Endothelial cell of umbilical vein (primary cell): ENCODE measurements at regions not wholly inside any gene's neighbourhood (a gene's known extent, or its start where the extent isn't known, plus 50 kb on each side); places are given as distances from the start of the nearest gene placed in this dataset.

ENCODE experiments used
- BruUV-seq: library from RNA; stranded (reverse); fragments of 400-500 nt; replicated peaks from 2 replicates; lab custom pipeline; 2021; lab: Mats Ljungman, UMichigan
- CTCF ChIA-PET: fragments of 300-600, 350-600 bp; sonication (Branson Sonifier 250); formaldehyde crosslinking; loops from one replicate; lab custom pipeline; 2021; ENCODE audit warnings: antibody characterized with exemption, inconsistent platforms; lab: Charles Lee
- POLR2A ChIA-PET: fragments of 300-600, 350-600 bp; sonication (Branson Sonifier 250); formaldehyde crosslinking; loops from one replicate; lab custom pipeline; 2021; ENCODE audit warnings: antibody characterized with exemption, inconsistent platforms; lab: Charles Lee
- DNase-seq: peaks from one replicate; pipeline ENCODE4 v3.0.0-alpha.2; 2011; ENCODE audit warnings: low read depth, low spot score
- FAIRE-seq: peaks from 2 replicates; lab custom pipeline; 2011; peaks lifted over from hg19 to GRCh38; lab: Jason Lieb, UNC
- H2AFZ ChIP-seq: 2 replicates; pipeline ENCODE4 v1.6.0; 2012; ENCODE audit warnings: low read depth, low read length, control low read depth, inconsistent platforms
- H3K27ac ChIP-seq: 2 replicates; pipeline ENCODE4 v1.5.1; 2011; ENCODE audit warnings: low read depth, mild to moderate bottlenecking, control low read depth, low read length, moderate library complexity; ENCODE audit not compliant: insufficient read depth
- H3K27me3 ChIP-seq, 2 experiments: 2 replicates each; pipeline versions ENCODE4 v1.6.0 to v1.6.1; 2011; ENCODE audit warnings: low read length in 2 of 2, mixed read lengths in 1 of 2; ENCODE audit not compliant: control insufficient read depth in 2 of 2, insufficient read depth in 2 of 2
- H3K36me3 ChIP-seq, 2 experiments: 2 replicates in 1 of 2; 3 replicates in 1 of 2; pipeline ENCODE4 v1.5.1; 2011; ENCODE audit warnings: low read length in 2 of 2, mild to moderate bottlenecking in 1 of 2, moderate library complexity in 1 of 2; ENCODE audit not compliant: control insufficient read depth in 2 of 2, insufficient read depth in 2 of 2; ENCODE audit errors: extremely low read depth in 1 of 2
- H3K4me1 ChIP-seq: 3 replicates; pipeline ENCODE4 v1.5.1; 2011; ENCODE audit warnings: mild to moderate bottlenecking, low read length; ENCODE audit not compliant: control insufficient read depth, insufficient read depth; ENCODE audit errors: extremely low read depth
- H3K4me2 ChIP-seq: 2 replicates; pipeline ENCODE4 v1.6.1; 2011; ENCODE audit warnings: low read length, control low read depth, mixed read lengths; ENCODE audit not compliant: insufficient read depth
- H3K4me3 ChIP-seq, 3 experiments: fragments of 200-600 bp in 1 of 3; sonication (generic), shearing (Covaris generic) in 1 of 3; replicated peaks in 1 of 3; 2 replicates each; pipeline ENCODE4 v1.5.1; 2011 to 2016; ENCODE audit warnings: control low read depth in 3 of 3, low read length in 3 of 3, mild to moderate bottlenecking in 2 of 3, inconsistent platforms in 1 of 3, low read depth in 1 of 3, moderate library complexity in 1 of 3; ENCODE audit not compliant: insufficient read depth in 1 of 3
- H3K79me2 ChIP-seq: 2 replicates; pipeline ENCODE4 v1.6.0; 2012; ENCODE audit warnings: low read length, inconsistent platforms; ENCODE audit not compliant: control insufficient read depth, insufficient read depth
- H3K9ac ChIP-seq: replicated peaks from 2 replicates; pipeline ENCODE3; 2011; ENCODE audit warnings: low read length, control low read depth; ENCODE audit not compliant: insufficient read depth; ENCODE audit errors: extremely low read depth
- H3K9me1 ChIP-seq: replicated peaks from 3 replicates; pipeline ENCODE4 v1.6.0; 2011; ENCODE audit warnings: mild to moderate bottlenecking, low read length; ENCODE audit not compliant: control insufficient read depth, insufficient read depth; ENCODE audit errors: extremely low read depth
- H3K9me3 ChIP-seq: replicated peaks from 2 replicates; pipeline ENCODE4 v1.5.1; 2012; ENCODE audit warnings: low read length, inconsistent platforms; ENCODE audit not compliant: control insufficient read depth, insufficient read depth
- H4K20me1 ChIP-seq: replicated peaks from 2 replicates; pipeline ENCODE3; 2011; ENCODE audit warnings: mild to moderate bottlenecking, low read length; ENCODE audit not compliant: control insufficient read depth, insufficient read depth; ENCODE audit errors: extremely low read depth
- EZH2 ChIP-seq: IDR thresholded peaks from 2 replicates; pipeline ENCODE4 v1.6.1; 2012; ENCODE audit warnings: borderline replicate concordance, low read depth, mild to moderate bottlenecking, moderate library complexity, low read length, inconsistent platforms; ENCODE audit not compliant: severe bottlenecking
- FOS ChIP-seq: IDR thresholded peaks from 2 replicates; pipeline ENCODE4 v1.6.1; 2011; ENCODE audit warnings: mild to moderate bottlenecking, low read length, moderate library complexity, borderline replicate concordance; ENCODE audit not compliant: insufficient read depth
- GATA2 ChIP-seq: IDR thresholded peaks from 2 replicates; pipeline ENCODE4 v1.7.0; 2011; ENCODE audit warnings: low read depth, mild to moderate bottlenecking, moderate library complexity, mixed read lengths, low read length; ENCODE audit not compliant: insufficient read length, insufficient read depth
- JUN ChIP-seq: IDR thresholded peaks from 2 replicates; pipeline ENCODE4 v1.6.1; 2011; ENCODE audit warnings: borderline replicate concordance, low read depth; ENCODE audit not compliant: insufficient read length, insufficient read depth
- MYC ChIP-seq: IDR thresholded peaks from one replicate; pipeline ENCODE4 v1.6.1; 2011; ENCODE audit warnings: mild to moderate bottlenecking, low read depth, low read length
- POLR2A ChIP-seq: IDR thresholded peaks from 2 replicates; pipeline ENCODE4 v1.6.1; 2012; ENCODE audit warnings: low read depth, mild to moderate bottlenecking, control low read depth, low read length
- POLR2AphosphoS5 ChIP-seq: IDR thresholded peaks from 2 replicates; pipeline ENCODE4 v1.6.1; 2012; ENCODE audit warnings: low read depth, mild to moderate bottlenecking, control low read depth, low read length, moderate library complexity; ENCODE audit not compliant: insufficient read depth
- dilution Hi-C: fragments of 300-500 bp; cut with MboI; formaldehyde crosslinking; loops from one replicate; pipeline ENCODE4 v1.15.0; 2019; ENCODE audit warnings: low sequenced_read_pairs; ENCODE audit not compliant: extremely low pct_ligation_motif_present
- intact Hi-C: fragments of 100-400 bp; cut with micrococcal nuclease; formaldehyde crosslinking; loops from one replicate; pipeline ENCODE4 v1.10.0; 2022
- TF ChIP-seq, protein P1 (sequence below): IDR thresholded peaks from 2 replicates; pipeline ENCODE4 v1.6.1; 2011; ENCODE audit not compliant: insufficient read depth, insufficient read length
- TF ChIP-seq, protein P2 (sequence below), 2 donors: IDR thresholded peaks; 1 replicate in 1 of 2; 2 replicates in 1 of 2; pipeline ENCODE4 v1.5.1; 2011; ENCODE audit warnings: low read length in 2 of 2, mild to moderate bottlenecking in 2 of 2, moderate library complexity in 2 of 2, control low read depth in 1 of 2, inconsistent platforms in 1 of 2, low read depth in 1 of 2; ENCODE audit not compliant: insufficient read depth in 1 of 2; ENCODE audit errors: extremely low read depth in 1 of 2

DNA sequence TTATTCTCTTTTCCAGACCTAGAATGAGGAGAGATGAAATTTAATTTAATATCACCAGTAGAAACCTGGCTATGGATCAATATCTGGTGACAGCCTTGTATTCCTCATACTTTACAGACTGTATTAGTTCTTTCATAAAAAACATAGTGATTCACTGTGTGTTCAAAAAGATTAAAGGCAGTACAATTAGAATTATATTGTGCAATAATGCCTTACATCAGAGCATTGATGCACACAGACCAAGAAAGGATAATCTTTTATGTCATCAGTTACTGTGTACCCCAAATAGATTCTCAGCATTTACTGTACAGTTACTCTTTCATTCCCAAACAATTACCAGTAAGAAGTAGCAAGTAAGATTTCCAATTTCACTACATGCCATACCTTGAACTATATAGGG, 260.5 kb upstream of the ANXA10 start:
- ChIA-PET CTCF (no interaction called here), POLR2A (no interaction called here)
- no peak overlapping the region for H3K9ac ChIP-seq
- H3K79me2 ChIP-seq = no peaks in the 10 kb centered on the region
- dilution Hi-C loops (no loop called here), intact Hi-C loops (no loop called here)
- H3K27me3 ChIP-seq = no peaks in the 10 kb centered on the region
- no peaks in the 10 kb centered on the region for H3K4me1 ChIP-seq
- no peak for DNase-seq
- H4K20me1 ChIP-seq = no peaks in the 10 kb centered on the region
- H3K27ac ChIP-seq = no peak overlapping the region
- no TSS peak for BruUV-seq
- H3K4me2 ChIP-seq = no peak overlapping the region
- H2AFZ ChIP-seq = no peak overlapping the region
- no peaks in the 10 kb centered on the region for H3K36me3 ChIP-seq
- H3K4me3 ChIP-seq = no peak overlapping the region
- H3K9me1 ChIP-seq = no peaks in the 10 kb centered on the region
- no peaks in the 10 kb centered on the region for H3K9me3 ChIP-seq
- no peak for FAIRE-seq
- TF ChIP-seq POLR2AphosphoS5 (no peak), GATA2 (no peak), EZH2 (no peak), POLR2A (no peak), JUN (no peak), FOS (no peak), MYC (no peak)
- TF ChIP-seq, protein P1, sequence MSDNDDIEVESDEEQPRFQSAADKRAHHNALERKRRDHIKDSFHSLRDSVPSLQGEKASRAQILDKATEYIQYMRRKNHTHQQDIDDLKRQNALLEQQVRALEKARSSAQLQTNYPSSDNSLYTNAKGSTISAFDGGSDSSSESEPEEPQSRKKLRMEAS = no peak
- TF ChIP-seq, protein P2, sequence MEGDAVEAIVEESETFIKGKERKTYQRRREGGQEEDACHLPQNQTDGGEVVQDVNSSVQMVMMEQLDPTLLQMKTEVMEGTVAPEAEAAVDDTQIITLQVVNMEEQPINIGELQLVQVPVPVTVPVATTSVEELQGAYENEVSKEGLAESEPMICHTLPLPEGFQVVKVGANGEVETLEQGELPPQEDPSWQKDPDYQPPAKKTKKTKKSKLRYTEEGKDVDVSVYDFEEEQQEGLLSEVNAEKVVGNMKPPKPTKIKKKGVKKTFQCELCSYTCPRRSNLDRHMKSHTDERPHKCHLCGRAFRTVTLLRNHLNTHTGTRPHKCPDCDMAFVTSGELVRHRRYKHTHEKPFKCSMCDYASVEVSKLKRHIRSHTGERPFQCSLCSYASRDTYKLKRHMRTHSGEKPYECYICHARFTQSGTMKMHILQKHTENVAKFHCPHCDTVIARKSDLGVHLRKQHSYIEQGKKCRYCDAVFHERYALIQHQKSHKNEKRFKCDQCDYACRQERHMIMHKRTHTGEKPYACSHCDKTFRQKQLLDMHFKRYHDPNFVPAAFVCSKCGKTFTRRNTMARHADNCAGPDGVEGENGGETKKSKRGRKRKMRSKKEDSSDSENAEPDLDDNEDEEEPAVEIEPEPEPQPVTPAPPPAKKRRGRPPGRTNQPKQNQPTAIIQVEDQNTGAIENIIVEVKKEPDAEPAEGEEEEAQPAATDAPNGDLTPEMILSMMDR (IDR thresholded peaks at IDR 0.05; ENCODE audit: extremely low read depth in 1 of 2, insufficient read depth in 1 of 2, low read depth in 1 of 2, low read length in 2 of 2) = no peak
